GM19452 (cell line): ENCODE measurements at regions not wholly inside any gene's neighbourhood (a gene's known extent, or its start where the extent isn't known, plus 50 kb on each side); places are given as distances from the start of the nearest gene placed in this dataset.

Experiments used
- ATAC-seq: cut with Tn5 transposase; IDR thresholded peaks from one replicate; pipeline ENCODE4 v1.9.1; 2021; ENCODE audit not compliant: unreplicated experiment

DNA sequence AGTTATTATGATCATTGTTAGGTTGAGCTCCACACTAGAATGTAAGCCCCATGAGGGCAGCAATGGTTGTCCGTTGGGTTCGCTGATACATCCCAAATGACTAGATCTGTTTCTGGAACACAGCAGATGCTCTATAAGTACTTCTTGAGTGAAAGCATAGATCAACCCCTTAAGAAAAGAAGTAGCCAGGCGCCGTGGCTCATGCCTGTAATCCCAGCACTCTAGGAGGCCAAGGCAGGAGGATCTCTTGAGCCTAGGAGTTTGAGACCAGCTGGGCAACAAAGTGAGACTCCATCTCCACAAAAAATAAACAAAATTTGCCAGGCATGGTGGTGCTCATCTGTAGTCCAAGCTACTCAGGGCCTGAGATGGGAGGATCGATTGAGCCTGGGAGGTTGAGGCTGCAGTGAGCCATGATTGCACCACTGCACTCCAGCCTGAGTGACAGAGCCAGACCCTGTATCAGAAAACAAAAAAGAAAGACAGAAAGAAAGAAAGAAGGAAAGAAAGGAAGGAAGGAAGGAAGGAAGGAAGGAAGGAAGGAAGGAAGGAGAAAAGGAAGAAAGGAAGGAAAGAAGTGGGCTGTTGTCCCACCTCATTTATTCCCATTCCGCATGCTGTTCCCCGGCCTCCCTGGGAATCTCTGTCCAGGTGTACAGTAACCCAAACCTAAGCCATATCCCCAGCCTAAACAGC, 54.4 kb upstream of the RPL38 start:
- ATAC-seq = no peak

DNA sequence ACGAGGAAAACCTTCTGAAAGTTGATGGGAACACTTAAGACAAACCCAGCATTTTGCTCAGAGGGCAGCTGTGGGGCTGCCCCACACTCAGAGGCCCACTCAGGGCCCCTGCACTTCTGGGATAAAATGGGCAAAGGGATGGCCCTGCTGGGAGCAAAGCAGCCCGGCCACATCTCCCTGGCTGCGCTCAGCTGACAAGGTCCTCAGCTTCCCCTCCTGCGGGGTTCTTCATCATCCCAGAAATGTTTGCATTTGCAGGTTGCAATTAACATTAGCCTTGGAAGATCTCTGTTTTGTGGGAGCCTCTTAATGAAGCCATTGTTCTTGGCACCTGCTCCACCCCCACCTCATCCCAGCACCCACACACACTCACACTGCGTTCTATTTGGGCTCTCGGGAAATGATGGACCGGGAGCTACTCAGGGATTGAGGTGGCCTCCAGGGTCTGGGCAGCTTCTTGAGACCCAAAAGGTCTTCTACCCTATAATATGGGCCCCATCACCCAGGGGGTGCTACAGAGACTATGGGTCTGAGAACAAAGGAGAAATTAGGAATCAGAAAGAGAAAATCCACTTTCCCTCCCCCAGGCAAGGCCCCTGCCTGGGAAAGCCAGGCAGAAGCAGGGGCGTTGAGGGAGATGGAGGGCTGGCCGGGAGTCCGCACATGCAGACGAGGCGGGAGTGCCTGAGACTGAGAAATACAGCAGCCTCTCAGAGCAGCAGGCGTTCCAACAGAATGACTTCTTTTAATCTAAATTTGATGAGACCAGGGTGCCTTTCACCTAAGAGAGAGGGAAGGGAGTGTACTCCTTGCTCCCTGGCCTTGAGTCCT, 53.7 kb upstream of the RPL38 start:
- no peak for ATAC-seq

DNA sequence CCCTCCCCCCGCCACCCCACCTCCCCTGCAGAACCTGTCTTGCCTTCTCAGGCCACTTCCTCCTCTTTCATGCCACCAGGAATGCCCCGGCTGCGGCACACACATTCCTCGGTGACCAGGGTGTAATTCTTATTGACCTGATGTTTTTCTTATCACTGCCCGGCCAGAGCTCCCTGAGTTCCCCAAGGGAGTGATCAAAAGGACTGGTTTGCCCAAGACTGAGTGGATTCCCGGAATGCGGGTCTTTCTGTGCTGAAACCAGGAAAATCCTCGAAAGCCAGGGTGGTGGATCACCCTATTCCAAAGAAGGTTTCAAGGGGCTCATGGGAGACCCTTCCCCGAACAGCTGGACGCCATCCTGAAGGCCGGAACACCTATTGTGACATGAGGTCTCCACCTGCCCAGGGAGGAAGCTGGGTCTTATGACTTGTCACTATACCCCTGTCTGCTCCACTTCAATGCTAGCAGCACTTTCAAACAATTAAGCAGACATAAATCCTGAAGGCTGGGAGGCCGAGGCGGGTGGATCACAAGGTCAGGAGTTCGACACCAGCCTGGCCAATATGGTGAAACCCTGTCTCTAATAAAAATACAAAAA, 53.0 kb upstream of the RPL38 start:
- no peak for ATAC-seq

DNA sequence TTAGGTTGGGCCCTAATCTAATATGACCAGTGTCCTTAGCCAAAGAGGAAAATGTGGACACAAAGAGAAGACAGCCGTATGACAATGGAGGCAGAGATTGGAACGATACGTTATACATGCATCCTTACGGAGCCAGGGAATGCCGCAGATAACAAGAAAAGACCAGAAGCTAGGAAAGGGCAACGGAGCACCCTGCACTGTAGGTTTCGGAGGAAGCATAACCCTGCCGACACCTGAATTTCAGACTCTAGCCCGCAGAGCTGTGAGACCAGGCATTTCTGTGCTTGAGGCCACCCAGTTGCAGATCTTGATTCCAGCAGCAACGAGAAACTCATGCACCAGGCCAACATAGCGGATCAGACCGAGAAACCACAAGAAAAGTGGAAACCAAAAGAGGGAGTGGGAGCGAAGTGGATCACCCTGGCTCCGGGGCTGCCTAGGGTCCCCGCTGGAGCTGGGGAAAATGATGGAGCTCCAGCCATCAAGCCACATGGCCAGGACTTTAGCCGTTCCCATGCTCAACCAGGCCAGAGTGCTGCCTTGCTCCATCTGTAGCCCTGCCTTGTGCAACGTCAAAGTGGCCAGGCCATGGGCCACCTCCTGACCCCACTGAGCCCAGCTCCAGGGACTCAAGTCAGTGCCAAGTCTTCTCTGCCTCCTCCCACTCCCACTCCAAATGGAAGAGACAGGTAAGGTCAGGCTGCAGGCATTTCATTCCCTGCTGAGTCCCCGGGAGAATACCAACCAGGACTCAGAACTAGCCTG, 51.7 kb upstream of the RPL38 start:
- ATAC-seq = no peak

DNA sequence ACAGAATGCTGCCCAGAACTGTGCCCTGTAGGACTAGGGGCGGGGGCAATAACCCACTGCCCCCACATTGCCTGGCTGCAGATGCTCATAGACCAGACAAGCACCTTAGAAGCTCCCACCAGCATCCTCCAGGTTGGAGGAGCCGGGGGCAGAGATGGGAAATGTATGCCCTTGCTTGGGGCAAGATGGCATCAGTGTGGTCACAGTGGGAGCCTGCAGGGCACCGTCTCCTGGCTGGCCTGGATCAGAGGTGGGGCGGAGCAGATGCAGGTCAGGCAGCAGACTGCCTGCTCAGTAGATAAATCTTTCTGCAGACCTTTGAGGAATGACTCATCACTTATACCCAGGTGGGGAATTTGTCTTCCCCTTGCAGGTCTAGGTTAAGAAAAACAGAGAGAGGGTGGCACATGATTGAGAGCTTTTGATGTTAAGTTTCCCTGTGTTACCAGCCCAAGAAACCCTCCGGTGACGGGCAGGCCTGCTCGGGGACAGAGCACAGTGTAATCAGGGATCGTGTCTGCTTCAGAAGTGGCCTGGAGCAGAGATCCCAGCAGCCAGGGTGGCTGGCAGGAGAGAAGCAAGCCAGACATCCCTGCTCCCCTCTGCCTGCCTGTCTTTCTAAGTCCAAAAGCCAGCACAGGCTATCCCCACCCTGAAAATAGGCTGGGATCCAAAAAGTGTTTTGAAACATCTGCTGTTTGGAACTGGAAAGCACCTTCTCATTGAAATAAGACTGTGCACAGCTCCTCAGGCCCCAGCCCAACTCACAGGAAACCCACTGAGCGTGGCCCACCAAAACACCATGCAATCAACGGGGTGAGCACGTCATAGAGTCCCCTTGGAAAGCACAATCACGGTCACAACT, 50.7 kb upstream of the RPL38 start:
- no peak for ATAC-seq

DNA sequence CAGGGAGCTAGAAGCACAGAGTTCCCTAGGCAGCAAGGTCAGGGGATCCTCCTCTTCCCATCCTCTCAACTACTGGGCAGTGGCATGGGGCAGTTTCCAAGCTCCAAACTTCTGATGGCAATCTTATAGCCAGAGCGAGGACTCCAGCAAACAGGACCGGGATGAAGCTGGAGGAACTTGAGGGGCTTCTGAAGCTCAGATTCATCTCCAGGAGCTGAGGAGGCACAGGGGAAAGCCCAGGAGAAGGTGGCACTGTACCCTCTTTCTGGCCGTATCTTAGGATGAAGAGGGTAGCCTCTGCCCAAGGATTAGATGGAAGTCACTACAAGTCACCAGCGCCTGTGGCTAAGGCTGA, 50.0 kb upstream of the RPL38 start:
- ATAC-seq = no peak
